Epithelial cell of esophagus (primary cell): ENCODE measurements at regions not wholly inside any gene's neighbourhood (a gene's known extent, or its start where the extent isn't known, plus 50 kb on each side); places are given as distances from the start of the nearest gene placed in this dataset.
A peak's percentile ranks its signal among the peaks of the same experiment; 100 is the strongest.

Experiments used
- DNase-seq: peaks from one replicate; pipeline ENCODE4 v3.0.0; 2010; ENCODE audit warnings: low read depth
- H3K4me3 ChIP-seq: 2 replicates; pipeline ENCODE4 v1.5.1; 2011; ENCODE audit warnings: mild to moderate bottlenecking, low read length, control low read depth
- TF ChIP-seq, protein P1 (sequence below): IDR thresholded peaks from 2 replicates; pipeline ENCODE4 v1.5.1; 2011; ENCODE audit warnings: low read depth, mild to moderate bottlenecking, low read length, control low read depth, inconsistent platforms; ENCODE audit not compliant: insufficient read depth; ENCODE audit errors: missing control alignments

DNA sequence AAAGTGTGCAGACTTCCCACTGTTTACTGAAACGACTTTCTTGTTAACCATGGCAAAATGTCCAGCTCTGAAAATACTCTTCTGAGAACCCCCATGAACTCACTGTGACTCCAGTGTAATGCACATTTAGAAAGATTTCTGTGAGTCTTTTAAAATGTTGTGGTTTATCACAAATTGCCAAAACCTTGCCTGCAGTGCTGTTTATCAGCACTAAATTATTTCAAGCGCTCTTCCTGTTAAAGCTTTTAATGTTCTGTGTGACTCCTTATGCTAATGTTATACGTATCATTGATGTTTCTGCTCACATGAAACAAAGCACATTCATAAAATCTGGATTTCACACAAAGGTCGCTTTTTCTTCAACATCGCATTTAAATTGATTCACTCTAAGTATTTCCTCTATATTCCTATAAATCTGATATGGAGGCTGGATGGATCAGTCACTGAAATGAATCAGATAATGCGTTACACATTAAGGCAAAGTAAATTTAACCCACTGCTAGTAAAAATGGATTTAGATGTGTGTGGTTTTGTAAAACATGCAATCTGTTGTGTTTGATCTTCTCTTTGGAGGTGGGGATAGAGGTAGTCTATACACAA, 521.2 kb downstream of the NYAP2 start:
- H3K4me3 ChIP-seq = no peak overlapping the region
- TF ChIP-seq, protein P1, sequence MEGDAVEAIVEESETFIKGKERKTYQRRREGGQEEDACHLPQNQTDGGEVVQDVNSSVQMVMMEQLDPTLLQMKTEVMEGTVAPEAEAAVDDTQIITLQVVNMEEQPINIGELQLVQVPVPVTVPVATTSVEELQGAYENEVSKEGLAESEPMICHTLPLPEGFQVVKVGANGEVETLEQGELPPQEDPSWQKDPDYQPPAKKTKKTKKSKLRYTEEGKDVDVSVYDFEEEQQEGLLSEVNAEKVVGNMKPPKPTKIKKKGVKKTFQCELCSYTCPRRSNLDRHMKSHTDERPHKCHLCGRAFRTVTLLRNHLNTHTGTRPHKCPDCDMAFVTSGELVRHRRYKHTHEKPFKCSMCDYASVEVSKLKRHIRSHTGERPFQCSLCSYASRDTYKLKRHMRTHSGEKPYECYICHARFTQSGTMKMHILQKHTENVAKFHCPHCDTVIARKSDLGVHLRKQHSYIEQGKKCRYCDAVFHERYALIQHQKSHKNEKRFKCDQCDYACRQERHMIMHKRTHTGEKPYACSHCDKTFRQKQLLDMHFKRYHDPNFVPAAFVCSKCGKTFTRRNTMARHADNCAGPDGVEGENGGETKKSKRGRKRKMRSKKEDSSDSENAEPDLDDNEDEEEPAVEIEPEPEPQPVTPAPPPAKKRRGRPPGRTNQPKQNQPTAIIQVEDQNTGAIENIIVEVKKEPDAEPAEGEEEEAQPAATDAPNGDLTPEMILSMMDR = no peak
- no peak for DNase-seq

DNA sequence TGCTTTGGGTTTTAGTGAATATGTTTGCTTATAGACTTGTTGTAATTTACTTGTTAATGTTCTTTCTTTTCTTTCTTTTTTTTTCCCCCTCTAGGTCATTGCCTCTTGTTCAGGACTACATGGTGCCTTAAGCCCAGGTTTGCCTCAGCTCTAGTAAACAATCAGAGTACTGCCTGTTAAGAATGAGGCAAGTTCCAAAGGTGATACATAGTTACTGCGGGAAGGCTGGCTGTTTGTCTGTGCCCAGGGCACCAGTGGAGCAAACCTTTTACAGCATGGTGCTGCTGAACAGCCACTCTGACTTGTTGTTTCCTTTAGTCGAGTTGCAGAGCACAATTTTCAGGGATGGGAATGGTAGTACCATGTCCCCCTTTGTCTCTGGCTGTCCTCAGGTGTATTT, 517.2 kb downstream of the NYAP2 start:
- no peak for DNase-seq
- TF ChIP-seq, protein P1 = no peak
- H3K4me3 ChIP-seq = no peak overlapping the region

DNA sequence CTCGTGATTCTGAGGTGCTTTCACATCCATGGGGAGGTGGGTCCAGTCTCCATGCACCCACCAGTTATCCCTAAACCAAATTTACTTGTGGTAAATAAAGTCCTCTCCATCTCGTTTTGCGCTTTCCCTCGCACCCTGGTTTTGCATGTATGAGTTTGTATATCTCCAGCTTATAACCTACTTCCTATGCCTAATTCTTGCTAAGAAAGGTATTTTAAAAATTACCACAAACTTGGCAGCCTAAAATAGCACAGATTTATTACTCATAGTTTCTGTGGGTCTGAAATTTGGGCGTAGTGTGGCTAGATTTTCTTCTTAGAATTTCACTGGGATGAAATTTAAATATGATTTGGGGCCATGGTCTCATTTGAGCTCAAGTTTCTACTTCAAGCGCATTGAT, 511.5 kb downstream of the NYAP2 start:
- TF ChIP-seq, protein P1 = no peak
- H3K4me3 ChIP-seq = no peak overlapping the region
- DNase-seq = no peak

DNA sequence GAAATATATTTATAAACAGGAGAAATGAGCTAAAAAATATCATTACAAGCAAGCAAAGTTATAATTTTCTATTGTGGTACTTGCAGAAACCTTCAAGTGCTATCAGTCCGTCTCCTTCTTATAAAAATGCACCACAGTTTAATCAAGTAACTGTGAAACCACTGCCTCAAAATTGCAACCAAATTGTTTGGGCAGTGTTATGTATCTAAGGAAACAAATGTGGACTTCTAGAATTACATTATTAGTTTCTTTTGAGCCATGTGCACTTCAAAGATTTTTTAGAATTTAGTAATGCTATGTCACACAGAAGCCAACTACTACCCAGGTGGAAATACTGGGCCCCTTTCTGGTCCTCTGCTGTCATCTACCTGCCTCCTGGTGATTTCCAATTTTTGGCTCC, 495.6 kb downstream of the NYAP2 start:
- DNase-seq = no peak
- no peak overlapping the region for H3K4me3 ChIP-seq
- TF ChIP-seq, protein P1 = no peak

DNA sequence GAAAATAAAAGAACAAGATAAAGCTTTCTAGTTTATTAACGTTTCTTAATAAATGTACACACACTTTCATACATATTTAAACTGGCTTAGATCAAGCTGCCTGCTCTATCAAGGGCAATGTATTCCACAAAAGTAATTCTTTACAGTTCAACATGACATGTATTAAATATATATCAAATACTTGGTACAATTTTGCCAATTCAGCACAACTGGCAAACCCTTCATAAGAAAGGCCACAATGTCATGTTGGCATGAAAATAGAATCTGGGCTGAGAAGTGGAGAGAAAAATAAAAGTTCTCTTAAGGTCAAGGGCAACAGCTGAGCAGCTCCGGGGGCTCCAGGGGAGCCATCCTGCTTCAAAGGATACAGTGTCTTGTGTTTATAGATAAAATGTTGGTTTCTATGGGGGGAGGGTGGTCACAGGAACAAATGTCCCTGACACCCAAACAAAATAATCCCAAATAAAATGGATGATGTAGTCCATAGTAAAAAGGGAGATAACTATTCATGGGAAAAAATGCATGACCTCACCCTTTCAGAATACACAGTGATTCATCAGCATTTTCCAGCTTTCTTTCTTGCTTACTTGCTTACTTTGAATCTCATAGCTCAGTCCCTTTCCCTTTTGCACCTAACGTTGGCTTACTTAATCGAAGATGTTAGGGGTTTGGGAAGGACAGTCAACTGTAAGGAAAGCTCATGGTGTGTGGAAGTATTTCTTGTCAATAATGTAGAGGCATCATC, 494.9 kb downstream of the NYAP2 start:
- TF ChIP-seq, protein P1 = no peak
- no peak overlapping the region for H3K4me3 ChIP-seq
- peak; percentile 74 for DNase-seq

DNA sequence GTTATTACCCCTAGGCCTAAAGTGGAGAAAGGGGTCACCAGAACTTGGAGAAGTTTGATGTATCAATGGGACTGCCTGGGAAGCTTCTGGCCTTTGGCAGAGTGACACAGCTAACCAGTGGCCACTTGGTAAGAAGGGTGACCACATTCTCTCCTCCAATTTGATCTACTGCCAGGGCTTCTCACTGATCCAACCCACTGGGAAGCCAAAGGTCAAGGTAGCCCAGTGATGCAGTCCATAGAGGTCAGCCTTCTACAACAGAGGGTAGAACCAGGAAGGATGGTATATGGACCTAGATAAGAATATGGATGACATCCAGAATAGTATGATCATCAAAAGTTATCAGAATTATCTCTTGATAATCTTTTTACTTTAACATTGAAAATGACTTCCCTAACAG, 493.6 kb downstream of the NYAP2 start:
- TF ChIP-seq, protein P1 = no peak
- DNase-seq = no peak
- no peak overlapping the region for H3K4me3 ChIP-seq

DNA sequence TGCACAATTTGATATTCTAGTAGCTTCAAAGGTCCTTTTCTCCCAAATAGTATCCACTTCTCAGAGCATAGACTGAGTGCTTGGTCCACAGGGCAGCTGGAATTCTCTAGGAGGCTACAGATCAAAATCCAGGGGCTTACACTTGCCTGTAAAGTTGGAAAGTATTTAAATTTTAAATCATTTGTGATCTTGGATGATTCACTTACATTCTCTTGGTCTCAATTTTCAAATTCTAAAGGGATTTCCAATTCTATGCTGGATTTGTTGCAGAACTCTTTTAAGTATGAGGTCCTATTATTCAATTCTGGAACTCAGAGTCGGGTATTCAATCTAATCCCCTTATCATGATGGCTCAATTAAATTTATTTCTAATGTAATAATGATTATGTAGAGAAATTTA, 492.3 kb downstream of the NYAP2 start:
- DNase-seq = no peak
- H3K4me3 ChIP-seq = no peak overlapping the region
- TF ChIP-seq, protein P1 = no peak
